Activated CD8-positive, alpha-beta T cell treated with anti-CD3 and anti-CD28 coated beads, Interleukin-2, amount 10 ng/mL, durations not matched to agents 7 days and 5 days (primary cell): ENCODE measurements at regions not wholly inside any gene's neighbourhood (a gene's known extent, or its start where the extent isn't known, plus 50 kb on each side); places are given as distances from the start of the nearest gene placed in this dataset.
"Not testable (repeated sequence)": the region's sequence is repeated elsewhere in the genome, so short reads cannot be mapped to it uniquely, and the experiment has no call there.

ENCODE experiments used
- ATAC-seq: fragments of 150-1000 bp; cut with Tn5 transposase; one replicate; pipeline ENCODE4 v1.10.0; 2021; ENCODE audit warnings: moderate library complexity
- CTCF ChIA-PET: fragments of 350-600 bp; sonication (Branson Sonifier 250); formaldehyde crosslinking; loops from one replicate; lab custom pipeline; 2021; ENCODE audit warnings: antibody characterized with exemption; lab: Charles Lee
- POLR2A ChIA-PET: fragments of 350-600 bp; sonication (Branson Sonifier 250); formaldehyde crosslinking; loops from one replicate; lab custom pipeline; 2021; ENCODE audit warnings: antibody characterized with exemption; lab: Charles Lee
- DNase-seq: peaks from one replicate; pipeline ENCODE4 v3.0.0-alpha.2; 2020
- H3K27ac Mint-ChIP-seq: one replicate; pipeline ENCODE4 v1.8.0; 2021; ENCODE audit warnings: mild to moderate bottlenecking, mixed read lengths
- H3K27me3 Mint-ChIP-seq: one replicate; pipeline ENCODE4 v1.8.0; 2021; ENCODE audit warnings: low read depth, mixed read lengths
- H3K36me3 Mint-ChIP-seq: one replicate; pipeline ENCODE4 v1.8.0; 2021; ENCODE audit warnings: low read depth, mixed read lengths
- H3K4me1 Mint-ChIP-seq: one replicate; pipeline ENCODE4 v1.8.0; 2021; ENCODE audit warnings: low read depth, mixed read lengths
- H3K4me3 Mint-ChIP-seq: one replicate; pipeline ENCODE4 v1.8.0; 2021; ENCODE audit warnings: mild to moderate bottlenecking, mixed read lengths
- H3K9me3 Mint-ChIP-seq: one replicate; pipeline ENCODE4 v1.8.0; 2022; ENCODE audit warnings: mixed read lengths; ENCODE audit not compliant: insufficient read depth

DNA sequence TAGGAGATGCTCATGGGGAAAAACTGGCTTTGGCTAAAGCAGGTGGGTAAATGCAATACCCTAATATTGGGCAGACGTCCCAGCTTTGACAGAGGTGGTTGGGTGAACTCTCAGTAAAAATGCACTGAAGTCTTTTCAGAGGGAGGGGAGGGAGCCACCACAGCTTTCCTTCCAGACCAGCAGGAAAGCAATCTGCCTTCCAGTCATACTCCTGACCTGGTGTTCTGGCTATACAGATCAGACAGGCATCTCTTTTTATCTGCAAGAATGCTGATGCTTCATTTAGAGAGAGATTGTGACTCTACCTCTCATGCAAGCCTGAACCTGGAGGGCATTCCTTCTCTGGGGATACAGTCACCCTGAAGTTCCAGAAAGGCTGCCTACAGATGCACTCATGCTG, 52.6 kb upstream of the ICA1 start:
- no peak overlapping the region for H3K27ac Mint-ChIP-seq
- H3K27me3 Mint-ChIP-seq = peaks cover 22% of the 10 kb centered on the region
- DNase-seq = no peak
- POLR2A ChIA-PET = no interaction called here
- no peak for ATAC-seq
- no peaks in the 10 kb centered on the region for H3K9me3 Mint-ChIP-seq
- CTCF ChIA-PET = no interaction called here
- H3K4me1 Mint-ChIP-seq = no peaks in the 10 kb centered on the region
- H3K4me3 Mint-ChIP-seq = no peak overlapping the region
- no peaks in the 10 kb centered on the region for H3K36me3 Mint-ChIP-seq

DNA sequence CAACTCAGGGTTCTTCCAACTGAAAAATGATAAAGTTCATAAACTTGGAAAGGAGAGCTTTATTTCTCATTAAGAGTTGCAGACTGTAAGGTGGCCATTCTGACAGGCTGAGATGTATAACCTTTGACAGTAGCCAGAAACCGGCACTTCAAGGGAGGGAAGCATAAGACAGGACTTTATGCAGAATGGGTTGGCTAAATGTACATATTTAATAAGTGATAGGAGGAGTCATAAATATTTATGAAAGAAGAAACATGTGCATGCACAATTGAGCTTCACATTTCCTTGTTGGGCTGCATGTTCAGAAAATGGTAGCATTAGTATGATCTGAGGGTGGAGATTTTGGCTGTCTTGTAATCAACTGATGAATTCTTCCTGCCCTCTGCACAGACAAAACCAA, 57.1 kb upstream of the ICA1 start:
- Mint-ChIP-seq H3K9me3 (no peaks in the 10 kb centered on the region), H3K27me3 (peaks cover 7% of the 10 kb centered on the region), H3K4me1 (no peaks in the 10 kb centered on the region), H3K27ac (no peak overlapping the region), H3K4me3 (no peak overlapping the region), H3K36me3 (no peaks in the 10 kb centered on the region)
- POLR2A ChIA-PET = no interaction called here
- no peak for ATAC-seq
- CTCF ChIA-PET = no interaction called here
- DNase-seq = no peak

DNA sequence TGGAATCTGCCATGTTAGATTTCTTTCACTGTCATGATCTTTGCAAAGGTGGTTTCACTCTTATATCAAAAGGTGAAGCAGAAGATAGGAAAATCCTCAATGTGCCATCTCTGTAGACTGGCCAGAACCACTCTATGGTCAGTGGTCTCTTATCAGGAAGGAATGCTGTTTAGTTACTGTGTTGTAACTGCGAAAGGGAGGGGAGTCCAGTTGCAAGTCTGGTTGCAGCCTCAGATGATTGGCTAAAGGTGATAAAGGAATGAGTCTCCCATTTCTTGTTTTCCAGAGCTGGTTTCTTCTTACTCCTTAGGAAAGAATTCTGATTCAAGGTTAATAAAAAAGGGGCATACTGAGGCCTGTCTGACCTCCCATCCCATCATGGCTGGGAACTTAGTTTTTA, 58.2 kb upstream of the ICA1 start:
- ATAC-seq = no peak
- H3K27ac Mint-ChIP-seq = no peak overlapping the region
- peaks cover 7% of the 10 kb centered on the region for H3K27me3 Mint-ChIP-seq
- no peak overlapping the region for H3K4me3 Mint-ChIP-seq
- DNase-seq = no peak
- no peaks in the 10 kb centered on the region for H3K9me3 Mint-ChIP-seq
- no peaks in the 10 kb centered on the region for H3K36me3 Mint-ChIP-seq
- no peaks in the 10 kb centered on the region for H3K4me1 Mint-ChIP-seq
- POLR2A ChIA-PET = no interaction called here
- CTCF ChIA-PET = no interaction called here

DNA sequence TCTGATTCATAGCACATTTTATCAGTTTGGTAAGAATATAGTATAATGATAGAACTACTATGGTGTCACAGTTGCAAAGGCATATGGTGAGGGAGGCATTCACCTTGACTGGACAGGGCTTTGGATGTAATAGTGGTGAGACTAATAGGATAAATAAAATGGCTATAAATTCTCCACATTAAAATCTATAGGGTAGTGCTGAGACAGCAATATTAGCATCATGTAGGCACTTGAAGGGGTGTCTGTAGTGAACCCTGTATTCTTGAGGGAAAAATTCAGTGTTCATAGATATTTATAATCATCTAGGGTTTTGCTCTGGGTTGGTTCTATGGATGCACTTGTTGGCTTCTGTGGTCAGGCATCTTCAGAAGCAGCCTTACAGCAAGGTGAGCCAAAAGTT, 59.3 kb upstream of the ICA1 start:
- Mint-ChIP-seq H3K27me3 (peaks cover 10% of the 10 kb centered on the region), H3K27ac (no peak overlapping the region), H3K4me3 (no peak overlapping the region), H3K36me3 (no peaks in the 10 kb centered on the region), H3K9me3 (no peaks in the 10 kb centered on the region), H3K4me1 (no peaks in the 10 kb centered on the region)
- no peak for ATAC-seq
- no peak for DNase-seq
- ChIA-PET CTCF (no interaction called here), POLR2A (no interaction called here)

DNA sequence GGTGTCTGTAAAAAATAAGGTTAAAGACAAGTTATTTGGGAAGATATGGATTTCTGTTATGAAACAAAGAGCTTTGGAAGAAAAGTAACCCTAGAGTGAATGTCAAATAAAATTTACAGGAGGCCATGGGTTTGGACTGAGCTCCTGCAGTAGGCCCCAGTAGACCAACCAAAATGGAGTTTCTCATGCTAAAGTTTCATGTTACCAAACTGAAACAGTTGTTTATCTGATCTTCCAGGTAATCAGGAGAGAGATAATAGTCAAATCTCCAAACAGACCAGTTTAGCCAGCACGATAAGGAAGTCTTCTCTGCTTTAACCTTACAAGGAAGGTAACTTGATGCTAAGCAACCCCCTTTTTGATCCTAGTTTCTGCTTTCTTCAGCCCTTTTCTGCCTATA, 60.7 kb upstream of the ICA1 start:
- DNase-seq (no peak), ATAC-seq (no peak)
- H3K27ac Mint-ChIP-seq = no peak overlapping the region
- no peaks in the 10 kb centered on the region for H3K36me3 Mint-ChIP-seq
- H3K9me3 Mint-ChIP-seq = no peaks in the 10 kb centered on the region
- no peaks in the 10 kb centered on the region for H3K4me1 Mint-ChIP-seq
- ChIA-PET CTCF (no interaction called here), POLR2A (interaction anchor here (0.6 kb wide), 1 partner anchor 597 kb away, joined by 3 read pairs; no protein-coding TSS in a partner anchor)
- H3K27me3 Mint-ChIP-seq = peaks cover 8% of the 10 kb centered on the region
- H3K4me3 Mint-ChIP-seq = no peak overlapping the region

DNA sequence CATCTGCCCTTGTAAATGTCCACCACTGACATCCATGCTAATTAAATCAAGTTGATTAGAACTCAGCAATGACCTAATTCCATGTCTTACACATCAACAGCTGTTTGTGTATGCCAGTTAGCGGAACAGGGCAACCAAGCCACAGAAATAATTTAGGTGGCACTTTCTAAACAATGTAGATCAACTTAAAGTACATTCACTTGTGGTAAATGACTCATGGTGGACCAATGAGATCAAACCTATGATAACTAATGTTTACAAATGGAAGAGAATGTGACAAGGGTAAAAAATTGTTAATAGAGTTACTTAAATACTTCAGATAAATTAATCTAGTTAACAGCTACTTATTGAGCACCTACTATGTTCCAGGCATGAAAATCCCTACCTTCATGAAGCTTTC, 63.1 kb upstream of the ICA1 start:
- no peaks in the 10 kb centered on the region for H3K36me3 Mint-ChIP-seq
- H3K4me3 Mint-ChIP-seq = no peak overlapping the region
- peaks cover 5% of the 10 kb centered on the region for H3K27me3 Mint-ChIP-seq
- ATAC-seq = no peak
- POLR2A ChIA-PET = no interaction called here
- H3K4me1 Mint-ChIP-seq = no peaks in the 10 kb centered on the region
- CTCF ChIA-PET = no interaction called here
- no peak overlapping the region for H3K27ac Mint-ChIP-seq
- no peak for DNase-seq
- no peaks in the 10 kb centered on the region for H3K9me3 Mint-ChIP-seq

DNA sequence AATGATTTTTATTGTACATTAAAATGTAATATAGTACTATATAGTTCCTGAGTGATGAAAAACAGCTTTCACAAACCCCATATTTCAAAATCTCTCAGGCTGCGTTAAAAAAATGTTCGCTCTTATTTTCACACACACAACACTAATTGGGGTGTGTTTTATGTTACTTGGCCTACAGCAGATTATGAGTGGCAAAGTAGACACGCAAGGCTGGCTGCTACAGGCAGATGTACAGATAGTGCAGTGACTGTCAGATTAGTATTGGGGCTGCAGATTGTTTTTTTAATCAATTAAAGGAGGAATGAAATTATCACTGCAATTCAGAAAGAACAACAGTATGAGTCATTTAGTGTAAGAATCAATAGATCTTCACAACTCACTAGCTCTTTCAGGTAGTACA, 65.2 kb upstream of the ICA1 start:
- H3K4me3 Mint-ChIP-seq = no peak overlapping the region
- ATAC-seq = no peak
- peaks cover 5% of the 10 kb centered on the region for H3K27me3 Mint-ChIP-seq
- POLR2A ChIA-PET = no interaction called here
- H3K4me1 Mint-ChIP-seq = no peaks in the 10 kb centered on the region
- CTCF ChIA-PET = interaction anchor here (1.3 kb wide), 1 partner anchor 9 kb away, joined by 3 read pairs; no protein-coding TSS in a partner anchor
- no peak overlapping the region for H3K27ac Mint-ChIP-seq
- H3K9me3 Mint-ChIP-seq = no peaks in the 10 kb centered on the region
- no peak for DNase-seq
- H3K36me3 Mint-ChIP-seq = no peaks in the 10 kb centered on the region

DNA sequence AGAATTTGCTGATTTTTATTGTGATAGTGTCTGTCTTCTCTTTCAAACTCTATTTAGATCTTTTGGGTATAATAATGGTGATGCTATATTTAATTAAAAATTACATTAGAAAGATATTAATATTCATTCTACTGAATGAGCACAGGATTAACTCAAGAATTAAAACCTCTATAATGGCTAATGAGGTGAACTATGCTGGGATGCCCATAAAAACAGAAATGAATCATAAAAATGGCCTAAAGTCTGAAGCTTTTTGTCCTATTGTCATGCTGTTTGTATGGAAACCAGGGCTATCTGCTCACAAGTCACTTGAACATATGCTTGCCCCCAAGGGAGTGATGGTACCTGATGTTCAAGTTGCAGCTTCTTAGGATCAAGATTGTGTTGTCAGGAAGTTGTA, 76.2 kb upstream of the ICA1 start:
- Mint-ChIP-seq H3K36me3 (no peaks in the 10 kb centered on the region), H3K27ac (no peak overlapping the region), H3K9me3 (no peaks in the 10 kb centered on the region), H3K4me1 (no peaks in the 10 kb centered on the region), H3K4me3 (no peak overlapping the region), H3K27me3 (peaks cover 3% of the 10 kb centered on the region)
- CTCF ChIA-PET = no interaction called here
- ATAC-seq (no peak), DNase-seq (no peak)
- POLR2A ChIA-PET = no interaction called here

DNA sequence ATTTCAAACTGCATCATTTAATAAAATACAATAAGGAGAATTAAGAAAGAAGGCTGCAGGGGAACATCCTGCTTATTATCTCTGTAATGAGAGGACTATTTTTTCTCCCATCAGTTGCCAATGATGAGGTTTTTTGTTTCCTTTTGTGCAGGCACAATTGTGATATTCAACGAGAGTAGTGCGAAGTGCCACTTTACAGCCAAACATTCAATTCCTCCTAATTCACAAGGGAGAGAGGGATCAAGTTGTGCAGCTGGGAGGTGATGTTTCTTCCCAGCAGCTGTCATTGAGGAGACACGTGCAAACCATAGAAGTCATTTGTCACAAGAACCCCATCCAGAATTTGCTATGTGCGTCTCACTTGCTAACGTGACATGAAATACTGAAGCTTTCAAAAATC, 81.6 kb upstream of the ICA1 start:
- POLR2A ChIA-PET = no interaction called here
- no peak for ATAC-seq
- no peak for DNase-seq
- no peaks in the 10 kb centered on the region for H3K9me3 Mint-ChIP-seq
- no peaks in the 10 kb centered on the region for H3K27me3 Mint-ChIP-seq
- no peaks in the 10 kb centered on the region for H3K4me1 Mint-ChIP-seq
- H3K27ac Mint-ChIP-seq = no peak overlapping the region
- no peak overlapping the region for H3K4me3 Mint-ChIP-seq
- CTCF ChIA-PET = no interaction called here
- H3K36me3 Mint-ChIP-seq = no peaks in the 10 kb centered on the region

DNA sequence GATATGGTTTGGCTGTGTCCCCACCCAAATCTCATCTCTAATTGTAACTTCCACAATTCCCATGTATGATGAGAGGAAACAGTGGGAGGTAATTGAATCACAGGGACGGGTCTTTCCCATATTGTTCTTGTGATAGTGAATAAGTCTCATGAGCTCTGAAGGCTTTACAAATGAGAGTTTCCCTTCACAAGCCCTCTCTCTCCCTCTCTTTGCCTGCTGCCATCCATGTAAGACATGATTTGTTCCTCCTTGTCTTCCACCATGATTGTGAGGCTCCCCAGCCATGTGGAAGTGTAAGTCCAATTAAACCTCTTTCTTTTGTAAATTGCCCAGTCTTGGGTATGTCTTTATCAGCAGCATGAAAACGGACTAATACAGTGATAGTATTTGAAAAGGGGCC, 85.4 kb upstream of the ICA1 start:
- CTCF ChIA-PET = interaction anchor here (1.0 kb wide), 1 partner anchor 19 kb away, joined by 3 read pairs; no protein-coding TSS in a partner anchor
- ATAC-seq, DNase-seq, H3K27me3 Mint-ChIP-seq, H3K27ac Mint-ChIP-seq, POLR2A ChIA-PET, H3K9me3 Mint-ChIP-seq, H3K36me3 Mint-ChIP-seq, H3K4me1 Mint-ChIP-seq, H3K4me3 Mint-ChIP-seq: not testable (repeated sequence)

DNA sequence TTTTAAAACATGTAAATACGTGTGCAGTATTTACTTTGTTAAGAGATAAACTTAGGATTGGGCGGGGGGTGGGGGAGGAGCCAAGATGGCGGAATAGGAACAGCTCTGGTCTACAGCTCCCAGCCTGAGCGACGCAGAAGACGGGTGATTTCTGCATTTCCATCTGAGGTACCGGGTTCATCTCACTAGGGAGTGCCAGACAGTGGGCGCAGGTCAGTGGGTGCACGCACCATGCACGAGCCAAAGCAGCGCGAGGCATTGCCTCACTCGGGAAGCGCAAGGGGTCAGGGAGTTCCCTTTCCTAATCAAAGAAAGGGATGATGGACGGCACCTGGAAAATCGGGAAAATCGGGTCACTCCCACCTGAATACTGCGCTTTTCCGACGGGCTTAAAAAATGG, 81.8 kb upstream of the NXPH1 start:
- H3K27ac Mint-ChIP-seq, H3K9me3 Mint-ChIP-seq, DNase-seq, POLR2A ChIA-PET, H3K27me3 Mint-ChIP-seq, ATAC-seq, H3K4me1 Mint-ChIP-seq, CTCF ChIA-PET, H3K36me3 Mint-ChIP-seq, H3K4me3 Mint-ChIP-seq: not testable (repeated sequence)

DNA sequence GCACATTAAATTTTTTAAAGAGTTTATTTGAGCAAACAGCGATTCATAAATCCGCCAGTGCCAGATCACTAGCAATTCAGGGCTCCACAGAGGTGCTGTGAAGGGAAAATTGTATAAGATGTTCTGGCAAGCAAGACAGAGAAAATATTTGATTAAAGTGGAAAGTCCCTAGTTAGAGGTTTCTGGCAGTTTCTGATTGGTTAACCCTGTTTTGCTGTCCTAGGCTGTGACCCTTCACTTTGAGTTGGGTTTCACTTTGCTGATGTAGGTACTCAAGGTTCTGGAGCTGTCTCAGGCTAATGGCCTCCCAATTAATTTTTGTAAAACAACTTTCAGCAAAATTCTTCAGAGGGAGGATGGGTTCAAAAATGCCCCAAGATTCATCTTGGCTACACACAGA, 79.4 kb upstream of the NXPH1 start:
- no peaks in the 10 kb centered on the region for H3K27me3 Mint-ChIP-seq
- no peak overlapping the region for H3K4me3 Mint-ChIP-seq
- H3K9me3 Mint-ChIP-seq = no peaks in the 10 kb centered on the region
- ATAC-seq (no peak), DNase-seq (no peak)
- H3K27ac Mint-ChIP-seq = no peak overlapping the region
- ChIA-PET POLR2A (no interaction called here), CTCF (interaction anchor here (0.7 kb wide), 1 partner anchor 168 kb away, joined by 3 read pairs; no protein-coding TSS in a partner anchor)
- H3K36me3 Mint-ChIP-seq = no peaks in the 10 kb centered on the region
- no peaks in the 10 kb centered on the region for H3K4me1 Mint-ChIP-seq

DNA sequence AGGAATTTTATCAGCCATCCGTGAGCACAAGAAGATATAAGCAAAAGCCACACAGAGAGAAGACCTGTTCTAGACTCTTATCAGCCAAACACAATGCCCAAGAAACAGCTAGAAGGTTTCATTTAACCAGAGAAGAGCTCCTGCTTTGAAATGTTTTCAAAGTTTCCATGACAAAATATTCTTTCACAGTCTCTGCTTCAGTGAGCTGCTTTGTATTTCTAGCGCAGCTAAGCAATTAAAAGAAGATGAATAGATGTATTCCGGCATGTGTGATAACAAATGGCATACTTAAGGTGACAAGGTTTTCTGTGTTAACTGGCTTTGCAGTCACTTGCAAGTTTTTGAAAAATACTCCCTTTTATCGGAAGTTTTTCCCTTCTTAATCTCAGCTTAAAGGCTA, 78.9 kb upstream of the NXPH1 start:
- ChIA-PET POLR2A (no interaction called here), CTCF (interaction anchor here (0.7 kb wide), 1 partner anchor 167 kb away, joined by 3 read pairs; no protein-coding TSS in a partner anchor)
- DNase-seq (no peak), ATAC-seq (no peak)
- Mint-ChIP-seq H3K9me3 (no peaks in the 10 kb centered on the region), H3K4me3 (no peak overlapping the region), H3K4me1 (no peaks in the 10 kb centered on the region), H3K27ac (no peak overlapping the region), H3K27me3 (no peaks in the 10 kb centered on the region), H3K36me3 (no peaks in the 10 kb centered on the region)
